ENCODE measurements at regions not wholly inside any gene's neighbourhood (a gene's known extent, or its start where the extent isn't known, plus 50 kb on each side); places are given as distances from the start of the nearest gene placed in this dataset.
"Not testable (repeated sequence)": the region's sequence is repeated elsewhere in the genome, so short reads cannot be mapped to it uniquely, and the experiment has no call there.

- DNase-seq = no peak
Observed at GRCh38 chr15:62325597-62325996, 160.5 kb upstream of the C2CD4B start.

- DNase-seq = no peak
Observed at GRCh38 chr15:62326460-62327011, 161.5 kb upstream of the C2CD4B start.

DNA sequence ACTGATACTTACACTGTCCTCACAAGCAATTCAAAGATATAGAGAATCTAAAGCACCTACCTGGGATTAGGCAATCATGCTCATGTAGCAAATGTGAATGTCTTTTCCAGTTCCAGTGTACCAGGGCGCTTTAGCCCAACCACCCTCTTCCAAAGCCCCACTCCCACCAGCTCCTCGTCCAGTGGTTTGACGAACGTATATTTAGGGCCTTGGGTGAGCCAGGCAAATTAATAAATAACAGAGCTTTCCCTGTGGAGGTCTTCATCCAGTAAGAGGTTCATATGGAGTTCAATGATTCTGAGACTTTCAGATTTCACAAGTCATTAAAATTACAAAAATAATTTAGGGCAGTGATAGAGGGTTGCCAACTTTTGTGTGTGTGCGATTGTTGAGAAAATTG lies 162.3 kb upstream of the C2CD4B start:
- DNase-seq = no peak

- DNase-seq = not testable (repeated sequence)
Observed at GRCh38 chr15:62332472-62332871, 167.4 kb upstream of the C2CD4B start.

DNA sequence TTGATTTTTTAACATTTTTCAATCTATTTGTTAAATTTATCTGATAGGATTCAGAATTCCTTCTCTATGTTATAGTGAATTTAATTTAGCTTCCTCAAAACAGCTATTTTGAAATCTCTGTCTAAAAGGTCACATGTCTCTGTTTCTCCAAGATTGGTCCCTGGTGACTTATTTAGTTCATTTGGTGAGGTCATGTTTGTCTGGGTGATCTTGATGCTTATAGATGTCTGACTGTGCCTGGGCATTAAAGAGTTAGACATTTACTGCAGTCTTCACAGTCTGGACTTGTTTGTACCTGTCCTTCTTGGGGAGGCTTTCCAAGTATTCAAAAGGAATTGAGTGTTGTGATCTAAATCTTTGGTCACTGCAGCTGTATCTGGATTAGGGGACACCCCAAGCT lies 169.5 kb upstream of the C2CD4B start:
- DNase-seq = no peak

DNA sequence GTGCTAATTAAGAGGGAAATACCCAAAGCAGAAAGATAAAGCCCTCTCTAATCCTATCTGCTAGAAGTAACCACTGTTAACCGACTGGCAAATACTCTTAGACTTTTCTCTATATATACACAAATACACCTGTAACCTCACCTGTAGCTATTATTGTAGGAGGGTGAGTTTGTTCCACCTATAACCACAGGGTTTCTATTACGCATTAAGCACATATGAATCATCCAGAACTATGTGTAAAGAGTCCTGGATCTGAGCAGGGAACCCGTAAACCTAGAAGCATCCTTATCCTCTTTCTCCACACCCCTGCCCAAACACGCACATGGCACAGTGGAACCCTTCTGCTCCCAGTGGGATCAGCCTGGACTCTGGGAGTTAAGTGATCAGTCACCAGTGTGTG lies 172.8 kb upstream of the C2CD4B start:
- DNase-seq = no peak

DNA sequence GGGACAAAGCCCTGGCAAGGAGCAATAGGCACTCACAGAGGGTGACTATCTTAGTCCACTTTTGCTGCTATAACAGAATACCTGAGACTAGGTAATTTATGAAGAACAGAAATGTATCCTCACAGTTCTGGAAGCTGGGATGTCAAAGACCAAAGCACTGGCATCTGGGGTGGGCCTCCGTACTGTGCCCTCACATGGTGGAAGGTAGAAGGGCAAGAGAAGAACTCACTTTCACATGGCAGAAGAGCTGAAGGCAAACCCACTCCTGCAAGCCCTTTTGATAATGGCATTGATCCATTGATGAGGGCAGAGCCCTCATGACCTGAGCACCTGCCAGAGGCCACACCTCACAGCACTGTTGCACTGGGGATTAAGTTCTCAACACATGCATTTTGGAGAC lies 173.4 kb upstream of the C2CD4B start:
- DNase-seq = no peak

DNA sequence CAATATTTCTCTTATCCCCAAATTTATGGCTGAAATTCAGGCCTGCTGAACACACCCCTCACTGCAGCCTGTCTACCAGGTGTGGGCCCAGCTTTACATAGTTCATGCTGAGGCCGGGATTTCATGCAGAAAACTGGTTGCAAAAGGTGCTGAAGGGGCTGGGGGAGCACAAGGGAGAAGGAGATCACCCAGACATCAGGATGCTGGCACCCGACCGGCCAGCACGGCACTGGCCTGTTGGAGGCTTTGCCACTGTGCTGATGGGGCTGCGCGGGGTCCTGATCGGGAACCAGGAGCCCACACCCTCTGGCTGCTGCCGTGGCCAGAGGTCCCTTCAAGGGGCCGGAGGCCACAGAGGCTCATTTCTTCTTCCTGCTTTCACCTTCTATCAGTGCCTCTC lies 177.9 kb upstream of the C2CD4B start:
- no peak for DNase-seq

DNA sequence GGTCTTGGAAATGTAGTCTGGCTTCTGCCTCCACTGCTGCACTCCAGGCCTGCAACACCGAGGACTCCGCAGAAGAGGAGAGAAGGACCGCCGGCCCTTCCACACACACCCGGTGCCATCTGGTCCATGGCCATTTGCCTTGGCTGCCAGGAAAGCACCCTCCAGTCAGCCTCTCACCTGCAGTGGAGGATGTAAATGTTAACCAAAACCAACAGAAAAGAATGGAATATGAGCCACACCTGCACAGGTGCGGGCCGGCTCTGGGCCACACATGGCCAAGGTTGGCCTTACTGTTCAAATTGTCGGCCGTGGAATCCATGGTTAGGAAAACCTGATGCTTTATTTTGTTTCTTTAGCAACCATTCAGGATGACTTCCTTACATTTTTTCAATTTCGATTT lies 178.3 kb upstream of the C2CD4B start:
- DNase-seq = no peak

DNA sequence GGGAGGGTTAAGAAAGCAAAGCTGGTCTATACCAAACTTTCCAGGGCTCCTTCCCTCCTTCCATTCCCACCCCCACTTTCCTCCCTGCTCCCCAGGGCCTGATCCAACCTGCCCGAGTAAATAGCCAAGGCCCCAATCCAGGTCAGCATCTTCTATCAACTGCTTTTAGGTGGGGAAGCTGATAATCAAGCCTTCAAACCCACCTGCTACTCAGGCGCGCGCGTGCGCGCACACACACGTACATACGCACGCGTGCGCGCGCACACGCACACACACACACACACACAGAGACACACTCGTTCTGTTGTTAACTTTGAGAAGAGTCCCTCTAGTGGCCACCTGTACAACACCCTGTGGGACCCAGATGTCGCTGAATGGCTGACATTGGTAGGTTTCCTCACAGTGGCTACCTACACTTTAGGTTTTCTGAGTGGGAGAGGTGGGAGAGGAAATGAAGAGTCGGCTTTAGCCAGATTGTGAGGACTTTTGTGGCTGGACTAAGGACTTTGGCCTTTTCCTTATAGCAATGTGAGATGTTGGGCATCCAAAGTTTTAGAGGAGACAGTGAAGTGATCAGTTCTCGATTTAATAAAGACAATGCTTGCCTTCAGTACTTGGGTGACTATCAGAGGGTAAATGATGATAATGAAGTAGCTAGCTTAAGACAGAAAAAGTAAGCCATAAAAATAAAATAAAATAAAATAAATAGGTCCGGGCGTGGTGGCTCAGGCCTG lies 179.9 kb upstream of the C2CD4B start:
- peak; percentile 2 for DNase-seq

- DNase-seq = no peak
Observed at GRCh38 chr15:62346168-62346567, 181.1 kb upstream of the C2CD4B start.

DNA sequence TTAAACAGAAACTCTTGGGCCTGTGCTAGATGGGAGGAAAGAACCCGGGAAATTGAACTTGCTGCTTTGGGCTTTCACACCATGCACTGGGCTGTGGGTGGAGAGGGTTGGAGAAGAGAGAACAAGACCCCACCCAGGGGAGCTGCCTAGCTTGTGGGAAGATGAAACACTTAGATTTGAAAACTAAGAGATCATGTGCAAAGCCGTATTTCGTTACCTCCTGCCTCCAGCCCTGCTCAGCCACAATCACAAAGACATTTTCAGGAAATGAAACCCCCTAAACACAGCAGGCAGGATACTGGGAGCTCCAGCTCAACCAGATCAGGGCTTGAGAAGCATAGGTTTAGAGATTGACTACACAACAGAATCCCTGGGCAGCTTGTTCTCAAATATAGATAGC lies 183.0 kb upstream of the C2CD4B start:
- no peak for DNase-seq

DNA sequence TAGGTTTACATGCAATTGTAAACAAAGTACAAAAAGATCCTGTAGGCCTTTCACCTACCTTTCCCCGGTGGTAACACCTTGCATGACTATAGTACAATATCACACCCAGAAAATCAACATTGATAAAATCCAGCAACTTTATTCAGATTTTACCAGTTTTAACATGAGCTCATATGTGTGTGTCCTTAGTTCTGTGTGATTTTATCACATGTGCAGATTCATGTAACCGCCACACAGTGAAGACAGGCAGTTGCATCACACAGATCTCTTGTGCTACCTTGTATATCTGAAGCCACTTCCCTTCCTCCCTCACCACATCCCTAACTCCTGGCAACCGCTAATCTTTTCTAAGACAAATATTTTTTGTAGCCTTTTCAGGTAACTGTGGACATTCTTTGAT lies 183.5 kb upstream of the C2CD4B start:
- DNase-seq = no peak

DNA sequence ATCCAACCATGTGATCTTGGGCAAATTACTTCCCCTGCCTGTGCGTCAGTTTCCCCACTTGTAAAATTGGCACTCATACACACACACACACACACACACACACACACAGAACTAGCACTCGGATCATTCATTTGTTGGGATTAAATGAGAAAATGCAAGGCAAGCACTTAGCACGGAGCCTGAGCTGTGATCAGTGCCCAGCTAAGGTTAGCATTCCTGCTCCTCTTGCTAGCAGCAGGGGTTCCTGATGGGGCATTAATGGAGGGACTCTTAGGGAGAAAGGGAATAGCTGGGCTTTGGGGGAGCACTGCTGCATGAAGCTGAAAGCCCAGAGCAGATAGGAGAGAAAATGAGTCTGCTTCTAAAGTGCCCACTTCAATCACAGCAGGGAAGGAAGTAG lies 187.7 kb upstream of the C2CD4B start:
- no peak for DNase-seq

- no peak for DNase-seq
Observed at GRCh38 chr15:62357431-62357830, 192.3 kb upstream of the C2CD4B start.

GRCh38 chr15:62359416-62359815 lies 194.3 kb upstream of the C2CD4B start:
- no peak for DNase-seq

GRCh38 chr15:62360332-62361097 lies 195.4 kb upstream of the C2CD4B start:
- DNase-seq = peak; percentile 55

DNA sequence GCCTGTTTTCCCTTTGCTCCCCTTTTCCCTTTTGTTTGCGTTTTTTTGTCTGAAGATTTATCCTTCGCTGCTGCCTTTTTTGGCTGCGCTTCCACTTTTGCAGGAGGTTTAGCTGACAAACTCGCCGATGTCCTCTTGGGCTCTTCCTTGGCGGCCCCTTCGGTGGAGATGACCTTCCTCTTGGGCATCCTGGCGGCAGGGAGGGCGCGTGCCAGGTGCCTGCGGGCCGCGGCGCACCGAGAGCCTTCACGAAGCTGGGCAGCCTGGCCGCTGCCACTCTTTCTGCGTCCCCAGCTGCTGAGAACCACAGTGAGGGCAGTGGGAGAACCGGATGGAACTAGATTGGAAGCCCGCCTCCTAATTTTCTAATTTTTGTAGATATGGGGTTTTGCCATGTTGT lies 197.1 kb upstream of the C2CD4B start:
- no peak for DNase-seq

DNA sequence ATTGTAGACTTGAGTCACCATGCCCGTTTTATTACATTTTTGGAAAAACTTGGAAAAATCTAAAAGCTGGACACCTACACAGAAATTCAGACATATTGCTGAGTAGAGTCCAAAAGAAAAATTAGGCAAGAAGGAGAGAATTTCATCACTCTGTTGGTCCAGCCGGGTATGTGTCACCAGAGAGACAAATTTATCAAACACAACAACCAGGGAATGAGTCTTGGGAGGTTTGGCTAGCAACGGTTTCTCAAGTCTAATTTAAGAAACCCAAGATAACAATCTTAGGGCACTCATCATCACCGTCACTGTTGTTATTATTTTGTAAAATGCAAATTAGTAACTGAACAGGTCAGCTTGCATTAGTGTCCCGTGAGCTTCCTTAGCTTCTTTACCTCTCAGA lies 197.5 kb upstream of the C2CD4B start:
- DNase-seq = no peak

GRCh38 chr15:62363913-62364312 lies 198.8 kb upstream of the C2CD4B start:
- DNase-seq = no peak

GRCh38 chr15:62365795-62366442 lies 200.8 kb upstream of the C2CD4B start:
- DNase-seq = no peak

GRCh38 chr15:62369454-62369853 lies 204.4 kb upstream of the C2CD4B start:
- no peak for DNase-seq

GRCh38 chr15:62371683-62372082 lies 206.6 kb upstream of the C2CD4B start:
- not testable (repeated sequence) for DNase-seq
